Activated T-cell treated with anti-CD3 and anti-CD28 coated beads for 4 hours (primary cell): ENCODE measurements at regions not wholly inside any gene's neighbourhood (a gene's known extent, or its start where the extent isn't known, plus 50 kb on each side); places are given as distances from the start of the nearest gene placed in this dataset.

ENCODE experiments used
- DNase-seq: peaks from one replicate; pipeline ENCODE4 v3.0.0-alpha.2; 2020

DNA sequence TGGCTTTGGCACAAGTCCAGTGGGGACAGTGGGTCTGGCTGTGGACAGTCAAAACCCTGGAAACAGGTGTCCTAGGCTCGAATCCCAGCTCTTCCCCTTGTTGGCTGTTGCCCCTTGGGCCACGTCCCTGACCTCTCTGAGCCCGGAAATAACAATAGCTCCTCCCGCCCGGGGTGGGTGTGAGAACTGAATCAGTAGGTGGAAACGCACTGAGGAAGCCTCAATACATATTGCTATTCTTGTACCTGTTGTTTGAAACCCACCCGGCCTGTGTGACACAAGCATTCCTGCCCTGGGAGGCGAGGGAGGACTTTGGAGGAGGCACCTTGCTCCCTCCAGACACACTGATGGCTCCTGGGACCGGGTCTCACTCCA, 134.1 kb downstream of the OLFM1 start:
- no peak for DNase-seq

DNA sequence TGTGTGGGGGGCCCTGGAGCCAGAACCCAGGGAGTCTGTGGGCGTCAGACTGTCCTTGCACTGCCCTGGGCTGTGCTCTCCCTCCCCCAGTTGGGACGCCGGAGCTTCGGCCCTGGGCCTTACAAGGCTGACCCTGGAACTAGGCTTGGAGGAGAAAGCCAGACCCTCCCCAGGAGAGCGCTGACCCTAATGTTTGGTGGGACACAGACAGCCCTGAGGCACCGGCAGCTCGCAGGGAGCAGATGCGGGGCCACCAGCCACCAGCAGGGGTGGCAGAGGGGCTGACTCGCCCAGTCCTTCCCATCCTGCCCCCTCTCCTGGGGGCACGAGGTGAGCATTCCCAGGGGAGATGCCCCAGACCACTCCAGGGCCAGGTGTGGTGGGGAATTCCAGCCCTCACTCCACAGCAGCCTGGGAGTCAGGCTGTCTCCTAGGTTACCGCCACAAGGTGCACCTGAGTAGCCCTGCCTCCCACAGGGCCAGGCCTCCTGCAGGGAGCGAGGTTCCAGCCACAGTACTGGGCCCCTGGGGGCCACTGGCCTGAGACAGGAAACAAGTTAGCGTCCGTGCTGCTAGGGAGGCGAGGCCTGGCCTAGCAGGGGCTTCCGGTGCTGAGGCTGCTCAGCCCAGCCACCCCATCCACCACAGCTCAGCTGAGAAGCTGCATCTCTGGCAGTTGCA, 134.6 kb downstream of the OLFM1 start:
- no peak for DNase-seq

GRCh38 chr9:135222881-135223760, 135.7 kb downstream of the OLFM1 start:
- DNase-seq = no peak

DNA sequence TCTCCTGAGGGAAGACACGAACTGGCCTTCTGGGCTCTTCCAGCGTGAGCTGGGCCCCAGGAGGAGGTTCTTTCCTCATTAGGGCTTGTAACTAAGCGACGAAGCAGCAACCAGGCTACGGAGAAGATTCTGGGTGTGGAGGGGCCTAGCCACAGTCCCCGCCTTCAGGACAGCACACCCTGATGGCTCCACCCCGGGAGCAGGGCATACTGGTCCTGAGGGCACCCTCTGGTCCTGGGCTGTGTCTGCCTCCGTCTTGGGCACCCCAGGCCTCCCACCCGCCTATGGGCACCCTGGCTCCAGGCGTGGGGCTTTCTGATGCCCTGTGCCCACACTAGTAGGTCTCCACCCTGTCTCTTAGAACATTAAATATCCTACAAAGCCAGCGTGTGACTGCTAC, 136.4 kb downstream of the OLFM1 start:
- no peak for DNase-seq

DNA sequence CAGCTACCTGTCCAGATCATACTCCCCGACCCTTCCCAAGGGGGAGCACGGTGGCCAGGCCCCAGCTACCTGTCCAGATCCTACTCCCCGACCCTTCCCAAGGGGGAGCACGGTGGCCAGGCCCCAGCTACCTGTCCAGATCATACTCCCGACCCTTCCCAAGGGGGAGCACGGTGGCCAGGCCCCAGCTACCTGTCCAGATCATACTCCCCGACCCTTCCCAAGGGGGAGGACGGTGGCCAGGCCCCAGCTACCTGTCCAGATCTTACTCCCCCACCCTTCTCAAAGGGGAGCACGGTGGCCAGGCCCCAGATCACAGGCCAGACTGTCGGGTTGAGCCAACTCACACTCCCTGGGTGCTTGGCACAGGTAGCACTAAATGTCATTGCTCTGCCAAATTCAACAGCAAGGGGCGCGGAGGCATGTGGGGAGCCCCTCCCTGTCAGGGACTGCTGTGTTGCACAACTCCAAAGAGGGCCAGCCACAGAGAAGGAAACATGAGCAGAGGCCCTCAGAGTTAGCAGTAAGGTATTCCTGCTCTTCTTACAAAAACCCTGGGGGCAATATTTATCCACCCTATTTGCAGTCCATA, 136.9 kb downstream of the OLFM1 start:
- DNase-seq = no peak

DNA sequence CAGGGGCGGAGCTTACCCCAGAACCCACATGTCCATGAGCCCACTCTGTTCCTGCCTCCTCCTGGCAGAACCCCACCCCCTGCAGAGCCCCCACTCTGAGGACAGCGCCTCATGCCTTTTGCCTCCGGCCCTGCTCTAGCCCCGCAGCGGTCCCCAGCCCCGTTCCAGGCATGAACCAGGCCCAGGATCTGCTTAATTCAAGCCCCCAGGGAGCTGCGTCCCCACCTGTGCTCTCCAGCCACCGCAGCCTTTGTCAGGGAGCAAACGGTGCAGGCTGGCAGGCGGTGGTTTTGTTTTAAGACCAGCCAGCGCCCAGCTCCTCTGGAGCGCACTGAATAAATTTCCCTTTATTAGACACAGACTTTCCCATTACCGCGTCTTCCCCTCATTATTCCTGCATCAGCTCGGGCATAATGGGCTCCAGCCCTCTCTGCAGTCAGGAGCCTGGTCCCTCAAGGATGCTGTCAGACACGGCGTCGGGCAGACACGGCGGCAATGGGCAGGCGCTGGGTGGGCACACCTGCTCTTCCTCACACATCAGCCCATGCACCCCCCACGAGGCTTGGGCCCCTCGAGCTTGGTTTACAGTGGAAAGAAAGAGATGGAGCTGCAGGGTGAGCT, 137.6 kb downstream of the OLFM1 start:
- no peak for DNase-seq

DNA sequence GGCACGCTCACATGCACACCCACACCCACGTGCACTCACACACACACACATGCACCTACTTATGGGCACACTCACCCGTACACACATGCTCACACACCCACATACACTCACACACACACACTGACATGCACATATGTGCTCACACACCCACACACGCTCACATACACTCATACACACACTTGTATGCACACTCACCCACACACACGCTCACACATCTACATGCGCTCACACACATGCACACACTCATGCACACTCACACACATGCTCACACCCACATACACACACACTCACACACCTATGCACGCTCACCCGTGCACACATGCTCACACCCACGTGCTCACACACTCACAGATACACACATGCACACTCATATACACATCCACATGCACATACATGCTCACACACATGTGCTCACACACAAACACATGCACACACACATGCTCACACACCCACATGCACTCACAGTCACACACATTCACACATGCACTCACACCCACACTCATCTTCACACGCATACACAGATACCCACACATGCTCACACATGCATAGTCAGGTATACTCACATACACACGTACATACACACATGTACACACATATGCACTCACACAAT, 138.3 kb downstream of the OLFM1 start:
- no peak for DNase-seq

DNA sequence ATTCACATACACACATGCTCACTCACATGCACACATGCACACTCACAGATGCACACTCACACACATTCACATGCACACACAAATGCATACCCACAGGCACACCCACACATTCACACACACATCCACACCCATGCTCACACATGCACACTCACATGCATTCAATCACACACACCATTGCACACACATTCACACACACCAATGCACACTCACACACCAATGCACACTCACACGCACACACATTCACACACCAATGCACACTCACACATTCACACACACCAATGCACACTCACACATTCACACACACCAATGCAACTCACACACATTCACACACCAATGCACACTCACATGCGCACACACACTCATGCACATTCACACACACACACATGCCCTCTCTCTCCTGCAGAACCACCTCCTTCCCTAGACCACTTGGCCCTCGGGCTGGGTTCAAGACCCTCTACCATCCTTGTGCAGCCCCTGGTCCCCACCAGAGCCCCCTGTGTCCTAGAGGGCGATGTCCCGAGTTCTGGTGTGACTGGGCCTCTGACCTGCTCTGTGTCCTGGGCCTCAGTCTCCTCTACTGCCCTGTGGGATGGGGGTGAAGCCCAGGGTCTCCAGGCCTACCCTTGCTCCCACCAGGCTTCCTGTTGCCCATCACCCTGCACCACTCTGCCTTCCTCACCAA, 139.0 kb downstream of the OLFM1 start:
- DNase-seq = no peak

GRCh38 chr9:135227641-135228251, 140.3 kb downstream of the OLFM1 start:
- no peak for DNase-seq

DNA sequence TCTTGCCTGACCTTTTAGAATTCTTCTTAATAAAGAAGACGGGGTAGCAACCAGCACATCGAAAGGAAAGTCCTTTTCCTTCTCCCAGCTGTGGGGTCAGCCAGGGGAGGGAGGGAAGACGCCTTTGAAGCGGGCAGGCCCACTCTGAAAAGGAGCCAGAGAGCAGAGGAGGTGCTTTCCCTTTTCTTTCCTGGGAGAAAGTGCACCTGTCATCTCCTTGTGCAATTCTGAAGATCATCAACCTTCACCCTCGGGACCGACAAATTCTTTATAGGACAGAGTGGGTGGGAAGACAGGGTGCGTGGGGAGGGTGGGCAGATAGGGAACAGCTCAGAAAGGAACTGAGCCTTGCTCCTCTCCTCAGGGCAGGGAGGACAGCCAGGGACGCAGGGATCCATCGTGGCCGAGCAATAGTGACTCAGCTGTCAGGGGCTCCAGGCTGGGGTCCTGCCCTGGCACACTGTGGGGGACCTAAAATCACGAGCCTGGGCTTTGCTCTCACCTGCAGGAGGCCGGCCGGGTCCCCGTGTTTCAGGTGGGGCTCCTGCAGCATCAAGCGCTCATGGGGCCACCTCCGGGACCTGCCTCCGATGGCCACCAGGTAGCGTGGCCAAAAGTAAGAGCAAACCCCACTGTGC, 141.0 kb downstream of the OLFM1 start:
- DNase-seq = no peak

GRCh38 chr9:135228983-135229625, 141.6 kb downstream of the OLFM1 start:
- DNase-seq = no peak

- no peak for DNase-seq
These were observed 142.4 kb downstream of the OLFM1 start for GRCh38 chr9:135229701-135230385.

DNA sequence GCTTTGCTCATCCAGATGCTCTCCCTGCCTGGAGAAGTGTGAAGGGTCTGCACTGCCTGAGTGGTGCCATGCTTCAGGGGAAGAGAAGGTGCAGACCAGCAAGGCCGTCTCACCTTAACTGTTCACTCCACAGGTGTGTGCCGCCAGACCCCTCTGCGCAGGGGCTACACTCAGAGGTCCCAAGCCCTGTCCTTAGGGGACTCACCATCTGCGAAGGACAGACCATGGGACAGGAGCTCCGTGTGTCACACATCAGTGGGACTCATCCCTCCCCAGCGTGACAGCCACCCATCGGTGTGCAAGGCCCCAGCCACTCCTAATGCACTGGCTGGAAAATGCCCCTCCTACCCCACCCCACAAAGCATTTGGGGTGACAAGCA, 142.9 kb downstream of the OLFM1 start:
- no peak for DNase-seq

- DNase-seq = no peak
These were observed 143.5 kb downstream of the OLFM1 start for GRCh38 chr9:135230817-135231520.

DNA sequence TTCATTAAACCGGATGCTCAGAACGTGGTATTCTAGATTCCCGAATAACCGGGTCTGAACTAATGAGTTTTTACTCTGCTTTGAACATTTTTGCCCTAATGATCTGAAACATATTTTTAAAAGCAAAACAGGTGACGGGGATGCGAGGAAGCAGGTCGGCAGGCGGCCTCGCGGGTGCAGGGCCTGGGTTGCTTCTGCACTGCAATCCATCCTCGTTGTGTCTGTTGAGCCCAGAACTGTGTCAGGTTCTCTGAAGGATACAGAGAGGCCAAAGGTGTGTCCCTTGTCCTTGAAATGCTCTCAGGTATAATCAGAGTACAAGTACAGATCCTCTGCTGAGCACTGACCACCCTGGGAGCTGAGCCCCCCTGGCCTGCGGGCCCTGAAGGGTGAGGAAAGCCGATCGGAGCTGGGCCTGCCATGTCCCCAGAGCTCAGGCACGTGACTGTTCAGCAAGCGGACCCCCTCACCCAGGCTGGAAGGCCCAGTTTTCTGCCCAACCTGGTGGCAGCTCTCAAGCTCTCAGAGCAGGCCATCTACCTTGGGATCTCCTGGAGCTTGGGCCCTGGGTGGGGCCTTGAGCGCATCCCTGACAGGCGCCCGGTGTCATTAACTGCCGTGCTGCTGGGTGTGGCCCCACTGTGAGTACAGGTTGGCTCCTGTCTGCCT, 151.8 kb downstream of the OLFM1 start:
- DNase-seq = no peak

GRCh38 chr9:135239769-135240141, 152.3 kb downstream of the OLFM1 start:
- no peak for DNase-seq

GRCh38 chr9:135240222-135240621, 152.8 kb downstream of the OLFM1 start:
- DNase-seq = no peak

- no peak for DNase-seq
These were observed 153.4 kb downstream of the OLFM1 start for GRCh38 chr9:135240871-135241311.

GRCh38 chr9:135241381-135242048, 154.0 kb downstream of the OLFM1 start:
- no peak for DNase-seq
